Body of pancreas (tissue), 4 donors: ENCODE measurements at regions not wholly inside any gene's neighbourhood (a gene's known extent, or its start where the extent isn't known, plus 50 kb on each side); places are given as distances from the start of the nearest gene placed in this dataset.

Experiments
- ATAC-seq: fragments of 150-250 bp; one replicate; pipeline ENCODE4 v1.9.1; 2016
- DNase-seq, 4 donors: peaks; one replicate each; pipeline ENCODE4 v3.0.0-alpha.2; 2019
- H3K27ac ChIP-seq, 4 donors: fragments of 200-600 bp; sonication (generic); 1 replicate in 3 of 4; 2 replicates in 1 of 4; pipeline versions ENCODE4 v1.5.1 to v1.6.1; 2016 to 2019; ENCODE audit warnings: mild to moderate bottlenecking in 1 of 4, mixed read lengths in 1 of 4, moderate library complexity in 1 of 4
- H3K27me3 ChIP-seq, 2 donors: fragments of 200-600 bp; sonication (generic); one replicate each; pipeline ENCODE4 v1.6.0; 2016; ENCODE audit warnings: mild to moderate bottlenecking in 1 of 2
- H3K36me3 ChIP-seq, 2 donors: fragments of 200-600 bp; sonication (generic); replicated peaks in 1 of 2; 2 replicates each; pipeline ENCODE4 v1.5.1; 2016; ENCODE audit warnings: low read depth in 2 of 2; ENCODE audit not compliant: insufficient read depth in 1 of 2
- H3K4me1 ChIP-seq: fragments of 200-600 bp; sonication (generic); one replicate; pipeline ENCODE4 v1.6.0; 2016
- H3K4me3 ChIP-seq, 2 donors: fragments of 200-600 bp; sonication (generic); 1 replicate in 1 of 2; 2 replicates in 1 of 2; pipeline ENCODE4 v1.5.1; 2016 to 2019
- H3K9me3 ChIP-seq, 3 donors: fragments of 200-600 bp; sonication (generic); 1 replicate in 2 of 3; 2 replicates in 1 of 3; pipeline ENCODE4 v1.5.1; 2016
- CTCF ChIP-seq, 7 experiments: fragments of 450-650 bp in 4 of 7; fragments of 200-600 bp in 3 of 7; sonication (generic) in 3 of 7; IDR thresholded peaks; one replicate each; pipeline ENCODE4 v1.5.1; 2016 to 2019; ENCODE audit warnings: antibody characterized with exemption in 7 of 7
- POLR2A ChIP-seq, 3 donors: fragments of 450-650 bp; IDR thresholded peaks; one replicate each; pipeline ENCODE4 v1.6.1; 2016; ENCODE audit warnings: antibody characterized with exemption in 3 of 3, mild to moderate bottlenecking in 2 of 3
- WGBS, 2 donors: methylation state at CpG; one replicate each; pipeline ENCODE4 v1.1.5; 2017; 5-methylcytosine and 5-hydroxymethylcytosine counted together
- intact Hi-C: fragments of 100-400 bp; cut with DNase I; formaldehyde crosslinking; loops from one replicate; pipeline ENCODE4 v1.15.1; 2023

- TF ChIP-seq CTCF (IDR thresholded peaks at IDR 0.05) (no peak), POLR2A (IDR thresholded peaks at IDR 0.05) (no peak)
- DNase-seq (no peak), ATAC-seq (peak; percentile 52)
- Histone ChIP-seq H3K4me3 (no peak overlapping the region), H3K27ac (peak overlapping the region in 2 of 4 donors; percentile 39 to 58), H3K9me3 (no peaks in the 10 kb centered on the region), H3K27me3 (no peaks in the 10 kb centered on the region), H3K4me1 (peaks cover 3% of the 10 kb centered on the region), H3K36me3 (no peaks in the 10 kb centered on the region)
- intact Hi-C loops, result no loop called here
- 54 to 55% methylated on average over 3 of the region's 3 CpGs for WGBS, 2 donors
Measured at GRCh38 chr2:6556755-6557154, 309.0 kb downstream of the CMPK2 start.

- H3K27ac ChIP-seq, result peak overlapping the region in 1 of 4 donors; percentile 58
Measured at GRCh38 chr2:6557737-6558136, 308.0 kb downstream of the CMPK2 start.

GRCh38 chr2:6562771-6563170 lies 302.9 kb downstream of the CMPK2 start:
- H3K9me3 ChIP-seq, result no peaks in the 10 kb centered on the region
- DNase-seq, result no peak
- no peak for ATAC-seq
- 59 to 61% methylated on average over 7 of the region's 7 CpGs for WGBS, 2 donors
- no peaks in the 10 kb centered on the region for H3K36me3 ChIP-seq
- intact Hi-C loops, result no loop called here
- H3K4me1 ChIP-seq, result peaks cover 2% of the 10 kb centered on the region
- no peak overlapping the region for H3K4me3 ChIP-seq
- H3K27ac ChIP-seq, result no peak overlapping the region
- no peaks in the 10 kb centered on the region for H3K27me3 ChIP-seq
- TF ChIP-seq POLR2A (IDR thresholded peaks at IDR 0.05), result no peak
- no peak for TF ChIP-seq CTCF (IDR thresholded peaks at IDR 0.05)

More at GRCh38 chr2:6557737-6558136, 308.0 kb downstream of the CMPK2 start:
- Histone ChIP-seq H3K27me3 (no peaks in the 10 kb centered on the region), H3K4me3 (no peak overlapping the region), H3K9me3 (no peaks in the 10 kb centered on the region), H3K4me1 (peaks cover 3% of the 10 kb centered on the region), H3K36me3 (no peaks in the 10 kb centered on the region)
- intact Hi-C loops, result no loop called here
- ATAC-seq (no peak), DNase-seq (no peak)
- TF ChIP-seq POLR2A (IDR thresholded peaks at IDR 0.05), result no peak
- TF ChIP-seq CTCF (IDR thresholded peaks at IDR 0.05), result no peak

- TF ChIP-seq POLR2A (IDR thresholded peaks at IDR 0.05) (no peak), CTCF (IDR thresholded peaks at IDR 0.05) (no peak)
- WGBS, 2 donors, result 65 to 68% methylated on average over 1 of the region's 1 CpG
- Histone ChIP-seq H3K4me3 (no peak overlapping the region), H3K27ac (no peak overlapping the region), H3K36me3 (no peaks in the 10 kb centered on the region), H3K27me3 (no peaks in the 10 kb centered on the region), H3K9me3 (no peaks in the 10 kb centered on the region), H3K4me1 (no peaks in the 10 kb centered on the region)
- intact Hi-C loops, result no loop called here
- no peak for DNase-seq
- ATAC-seq, result no peak
Measured at GRCh38 chr2:6564326-6564725, 301.4 kb downstream of the CMPK2 start.

GRCh38 chr2:6574121-6574520 lies 291.6 kb downstream of the CMPK2 start:
- no peaks in the 10 kb centered on the region for H3K9me3 ChIP-seq
- WGBS, 2 donors, result 69 to 83% methylated on average over 2 of the region's 2 CpGs
- H3K27ac ChIP-seq, result no peak overlapping the region
- TF ChIP-seq CTCF (IDR thresholded peaks at IDR 0.05), result no peak
- no peak for TF ChIP-seq POLR2A (IDR thresholded peaks at IDR 0.05)
- ATAC-seq, result no peak
- H3K27me3 ChIP-seq, result no peaks in the 10 kb centered on the region
- H3K36me3 ChIP-seq, result no peaks in the 10 kb centered on the region
- no peak for DNase-seq
- H3K4me3 ChIP-seq, result no peak overlapping the region
- no peaks in the 10 kb centered on the region for H3K4me1 ChIP-seq
- intact Hi-C loops, result no loop called here
